HCT116 (cell line): ENCODE measurements at regions not wholly inside any gene's neighbourhood (a gene's known extent, or its start where the extent isn't known, plus 50 kb on each side); places are given as distances from the start of the nearest gene placed in this dataset.

Source experiments
- EGR1 ChIP-seq: IDR thresholded peaks from 2 replicates; pipeline ENCODE4 v1.6.1; 2012; ENCODE audit warnings: low read depth
- RAD21 ChIP-seq: IDR thresholded peaks from 2 replicates; pipeline ENCODE4 v1.6.1; 2012; ENCODE audit warnings: low read depth, mild to moderate bottlenecking
- SP1 ChIP-seq: IDR thresholded peaks from 2 replicates; pipeline ENCODE4 v1.6.1; 2012; ENCODE audit warnings: low read depth
- YY1 ChIP-seq: IDR thresholded peaks from 2 replicates; pipeline ENCODE4 v1.6.1; 2011; ENCODE audit warnings: low read length, low read depth, moderate library complexity, mild to moderate bottlenecking; ENCODE audit not compliant: insufficient replicate concordance; ENCODE audit errors: extremely low read depth
- ZFX ChIP-seq: fragments of 450-650 bp; IDR thresholded peaks from 2 replicates; pipeline ENCODE4 v1.6.1; 2017
- TF ChIP-seq, protein P1 (sequence below): IDR thresholded peaks from 2 replicates; pipeline ENCODE4 v1.6.1; 2012; ENCODE audit warnings: low read depth
- TF ChIP-seq, protein P2 (sequence below), 3 experiments: fragments of 200-600 bp in 1 of 3; sonication (generic) in 1 of 3; IDR thresholded peaks in 2 of 3; conservative IDR thresholded peaks in 1 of 3; 2 replicates each; pipeline ENCODE4 v1.5.1; 2012 to 2017; ENCODE audit warnings: low read depth in 2 of 3, low read length in 2 of 3, antibody characterized with exemption in 1 of 3, borderline replicate concordance in 1 of 3, control low read depth in 1 of 3, mild to moderate bottlenecking in 1 of 3, mixed read lengths in 1 of 3, mixed run types in 1 of 3, moderate library complexity in 1 of 3; ENCODE audit not compliant: insufficient read depth in 1 of 3

DNA sequence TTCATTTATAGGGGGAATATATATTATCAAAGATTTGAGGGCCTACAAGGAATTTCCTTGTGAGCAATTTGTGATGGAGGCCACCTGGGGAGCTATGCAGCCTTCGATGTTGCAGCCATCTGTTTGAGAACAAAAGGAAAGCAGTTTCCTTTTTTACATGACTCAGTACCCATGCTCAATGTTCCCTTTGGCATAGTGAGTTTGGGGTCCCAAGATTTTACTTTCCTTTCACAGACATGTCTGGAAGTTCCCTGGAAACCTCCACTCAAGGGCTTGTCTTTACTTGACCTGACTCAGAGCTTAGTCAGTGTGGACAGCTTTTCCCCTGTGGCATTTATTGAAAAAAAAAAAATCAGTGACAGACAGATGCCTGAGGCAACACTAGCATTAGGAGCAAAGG is 73.5 kb upstream of the VIPR2 start:
- TF ChIP-seq ZFX (no peak), SP1 (no peak), EGR1 (no peak), YY1 (no peak), RAD21 (no peak)
- TF ChIP-seq, protein P1, sequence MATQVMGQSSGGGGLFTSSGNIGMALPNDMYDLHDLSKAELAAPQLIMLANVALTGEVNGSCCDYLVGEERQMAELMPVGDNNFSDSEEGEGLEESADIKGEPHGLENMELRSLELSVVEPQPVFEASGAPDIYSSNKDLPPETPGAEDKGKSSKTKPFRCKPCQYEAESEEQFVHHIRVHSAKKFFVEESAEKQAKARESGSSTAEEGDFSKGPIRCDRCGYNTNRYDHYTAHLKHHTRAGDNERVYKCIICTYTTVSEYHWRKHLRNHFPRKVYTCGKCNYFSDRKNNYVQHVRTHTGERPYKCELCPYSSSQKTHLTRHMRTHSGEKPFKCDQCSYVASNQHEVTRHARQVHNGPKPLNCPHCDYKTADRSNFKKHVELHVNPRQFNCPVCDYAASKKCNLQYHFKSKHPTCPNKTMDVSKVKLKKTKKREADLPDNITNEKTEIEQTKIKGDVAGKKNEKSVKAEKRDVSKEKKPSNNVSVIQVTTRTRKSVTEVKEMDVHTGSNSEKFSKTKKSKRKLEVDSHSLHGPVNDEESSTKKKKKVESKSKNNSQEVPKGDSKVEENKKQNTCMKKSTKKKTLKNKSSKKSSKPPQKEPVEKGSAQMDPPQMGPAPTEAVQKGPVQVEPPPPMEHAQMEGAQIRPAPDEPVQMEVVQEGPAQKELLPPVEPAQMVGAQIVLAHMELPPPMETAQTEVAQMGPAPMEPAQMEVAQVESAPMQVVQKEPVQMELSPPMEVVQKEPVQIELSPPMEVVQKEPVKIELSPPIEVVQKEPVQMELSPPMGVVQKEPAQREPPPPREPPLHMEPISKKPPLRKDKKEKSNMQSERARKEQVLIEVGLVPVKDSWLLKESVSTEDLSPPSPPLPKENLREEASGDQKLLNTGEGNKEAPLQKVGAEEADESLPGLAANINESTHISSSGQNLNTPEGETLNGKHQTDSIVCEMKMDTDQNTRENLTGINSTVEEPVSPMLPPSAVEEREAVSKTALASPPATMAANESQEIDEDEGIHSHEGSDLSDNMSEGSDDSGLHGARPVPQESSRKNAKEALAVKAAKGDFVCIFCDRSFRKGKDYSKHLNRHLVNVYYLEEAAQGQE: no peak
- TF ChIP-seq, protein P2, sequence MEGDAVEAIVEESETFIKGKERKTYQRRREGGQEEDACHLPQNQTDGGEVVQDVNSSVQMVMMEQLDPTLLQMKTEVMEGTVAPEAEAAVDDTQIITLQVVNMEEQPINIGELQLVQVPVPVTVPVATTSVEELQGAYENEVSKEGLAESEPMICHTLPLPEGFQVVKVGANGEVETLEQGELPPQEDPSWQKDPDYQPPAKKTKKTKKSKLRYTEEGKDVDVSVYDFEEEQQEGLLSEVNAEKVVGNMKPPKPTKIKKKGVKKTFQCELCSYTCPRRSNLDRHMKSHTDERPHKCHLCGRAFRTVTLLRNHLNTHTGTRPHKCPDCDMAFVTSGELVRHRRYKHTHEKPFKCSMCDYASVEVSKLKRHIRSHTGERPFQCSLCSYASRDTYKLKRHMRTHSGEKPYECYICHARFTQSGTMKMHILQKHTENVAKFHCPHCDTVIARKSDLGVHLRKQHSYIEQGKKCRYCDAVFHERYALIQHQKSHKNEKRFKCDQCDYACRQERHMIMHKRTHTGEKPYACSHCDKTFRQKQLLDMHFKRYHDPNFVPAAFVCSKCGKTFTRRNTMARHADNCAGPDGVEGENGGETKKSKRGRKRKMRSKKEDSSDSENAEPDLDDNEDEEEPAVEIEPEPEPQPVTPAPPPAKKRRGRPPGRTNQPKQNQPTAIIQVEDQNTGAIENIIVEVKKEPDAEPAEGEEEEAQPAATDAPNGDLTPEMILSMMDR (IDR thresholded peaks at IDR 0.05 in 2 of 3, conservative IDR thresholded peaks at IDR 0.05 in 1 of 3; ENCODE audit: borderline replicate concordance in 1 of 3, insufficient read depth in 1 of 3, low read depth in 2 of 3, low read length in 2 of 3): no peak
